Hepatocyte (in vitro differentiated cells): ENCODE measurements at regions not wholly inside any gene's neighbourhood (a gene's known extent, or its start where the extent isn't known, plus 50 kb on each side); places are given as distances from the start of the nearest gene placed in this dataset.

Experiments used
- DNase-seq: peaks from one replicate; pipeline ENCODE4 v3.0.0-alpha.2; 2016; ENCODE audit warnings: low spot score
- H2AFZ ChIP-seq: fragments of 200-600 bp; sonication (generic); 2 replicates; pipeline ENCODE4 v1.6.0; 2016; ENCODE audit warnings: antibody characterized with exemption, mild to moderate bottlenecking
- H3K27ac ChIP-seq: fragments of 200-600 bp; sonication (generic); 2 replicates; pipeline ENCODE4 v1.5.1; 2016; ENCODE audit warnings: mild to moderate bottlenecking
- H3K27me3 ChIP-seq: fragments of 200-600 bp; sonication (generic); 2 replicates; pipeline ENCODE4 v1.6.1; 2016
- H3K36me3 ChIP-seq: fragments of 200-600 bp; sonication (generic); replicated peaks from 2 replicates; pipeline ENCODE4 v1.5.1; 2016; ENCODE audit warnings: low read depth; ENCODE audit not compliant: insufficient read depth
- H3K4me1 ChIP-seq: fragments of 200-600 bp; sonication (generic); 2 replicates; pipeline ENCODE4 v1.5.1; 2016; ENCODE audit warnings: mild to moderate bottlenecking, moderate library complexity; ENCODE audit not compliant: insufficient read depth
- H3K4me2 ChIP-seq: fragments of 200-600 bp; sonication (generic); 2 replicates; pipeline ENCODE4 v1.6.0; 2016
- H3K4me3 ChIP-seq: fragments of 200-600 bp; sonication (generic); 2 replicates; pipeline ENCODE4 v1.5.1; 2016; ENCODE audit warnings: mild to moderate bottlenecking
- H3K79me2 ChIP-seq: fragments of 200-600 bp; sonication (generic); 2 replicates; pipeline ENCODE4 v1.6.0; 2017; ENCODE audit warnings: mild to moderate bottlenecking
- H3K9me2 ChIP-seq: fragments of 200-600 bp; sonication (generic); replicated peaks from 2 replicates; pipeline ENCODE4 v1.6.0; 2017; ENCODE audit warnings: mild to moderate bottlenecking; ENCODE audit not compliant: insufficient read depth
- H3K9me3 ChIP-seq: fragments of 200-600 bp; sonication (generic); 2 replicates; pipeline ENCODE4 v1.5.1; 2016; ENCODE audit warnings: low read depth, mild to moderate bottlenecking
- H4K20me1 ChIP-seq: fragments of 200-600 bp; sonication (generic); 2 replicates; pipeline ENCODE4 v1.6.0; 2016; ENCODE audit warnings: mild to moderate bottlenecking; ENCODE audit not compliant: insufficient read depth, poor library complexity, severe bottlenecking
- EZH2 ChIP-seq: fragments of 200-600 bp; sonication (generic); IDR thresholded peaks from 2 replicates; pipeline ENCODE4 v1.6.1; 2016; ENCODE audit warnings: antibody characterized with exemption, mild to moderate bottlenecking, borderline replicate concordance
- EZH2phosphoT487 ChIP-seq: fragments of 200-600 bp; sonication (generic); IDR thresholded peaks from one replicate; pipeline ENCODE4 v1.6.1; 2018; ENCODE audit warnings: antibody characterized with exemption, mild to moderate bottlenecking, low read depth, moderate library complexity; ENCODE audit not compliant: unreplicated experiment, severe bottlenecking
- WGBS: methylation state at CpG from one replicate; pipeline ENCODE4 v1.1.6; 2016; ENCODE audit warnings: low lambda C conversion rate; ENCODE audit errors: missing lambda C conversion rate; 5-methylcytosine and 5-hydroxymethylcytosine counted together
- TF ChIP-seq, protein P1 (sequence below): fragments of 200-600 bp; sonication (generic); IDR thresholded peaks from 2 replicates; pipeline ENCODE4 v1.5.1; 2016; ENCODE audit warnings: antibody characterized with exemption, mild to moderate bottlenecking; ENCODE audit not compliant: poor library complexity

DNA sequence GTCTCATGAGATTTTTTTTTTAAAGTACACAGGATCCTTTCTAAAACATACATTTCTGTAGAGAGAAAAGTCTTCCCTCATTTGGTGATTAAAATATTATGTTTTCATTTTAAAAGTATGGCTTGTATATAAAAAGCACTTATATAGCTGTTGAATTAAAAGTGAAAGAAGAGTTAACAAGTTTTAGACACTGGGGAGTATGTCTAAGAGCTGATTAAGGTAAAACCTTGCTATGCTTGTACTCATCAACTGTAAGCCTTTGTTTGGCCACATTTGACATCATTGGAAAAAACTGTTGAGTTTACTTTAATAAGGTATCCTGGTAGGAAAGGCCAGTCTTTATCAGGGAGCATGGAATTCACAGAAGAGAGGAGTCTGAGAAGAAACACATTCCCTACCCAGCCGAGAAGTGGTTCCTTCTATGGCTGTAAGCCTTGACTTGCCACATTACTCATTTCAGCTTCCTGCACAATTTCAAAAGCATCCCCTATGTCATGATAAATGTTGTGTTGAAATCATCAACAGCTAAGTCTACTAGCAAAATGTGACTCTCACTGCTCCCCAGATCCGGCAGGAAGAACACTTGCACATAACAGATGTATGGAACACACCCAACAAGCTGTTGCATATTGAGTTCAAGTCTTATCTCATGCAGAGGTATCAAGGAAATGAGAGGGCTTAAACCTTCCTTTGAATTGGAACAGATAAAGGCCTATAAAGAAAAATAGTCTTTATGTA lies 171.8 kb upstream of the CDK1 start:
- Histone ChIP-seq H3K36me3 (no peaks in the 10 kb centered on the region), H3K4me1 (no peaks in the 10 kb centered on the region), H3K4me2 (no peak overlapping the region), H3K9me2 (no peaks in the 10 kb centered on the region), H2AFZ (no peak overlapping the region), H3K79me2 (no peaks in the 10 kb centered on the region), H3K4me3 (no peak overlapping the region), H3K27me3 (no peaks in the 10 kb centered on the region), H4K20me1 (no peaks in the 10 kb centered on the region), H3K27ac (peak overlapping the region; percentile 9), H3K9me3 (no peaks in the 10 kb centered on the region)
- DNase-seq: peak; percentile 16
- 68% methylated on average over 2 of the region's 2 CpGs for WGBS
- TF ChIP-seq EZH2: no peak
- TF ChIP-seq, protein P1, sequence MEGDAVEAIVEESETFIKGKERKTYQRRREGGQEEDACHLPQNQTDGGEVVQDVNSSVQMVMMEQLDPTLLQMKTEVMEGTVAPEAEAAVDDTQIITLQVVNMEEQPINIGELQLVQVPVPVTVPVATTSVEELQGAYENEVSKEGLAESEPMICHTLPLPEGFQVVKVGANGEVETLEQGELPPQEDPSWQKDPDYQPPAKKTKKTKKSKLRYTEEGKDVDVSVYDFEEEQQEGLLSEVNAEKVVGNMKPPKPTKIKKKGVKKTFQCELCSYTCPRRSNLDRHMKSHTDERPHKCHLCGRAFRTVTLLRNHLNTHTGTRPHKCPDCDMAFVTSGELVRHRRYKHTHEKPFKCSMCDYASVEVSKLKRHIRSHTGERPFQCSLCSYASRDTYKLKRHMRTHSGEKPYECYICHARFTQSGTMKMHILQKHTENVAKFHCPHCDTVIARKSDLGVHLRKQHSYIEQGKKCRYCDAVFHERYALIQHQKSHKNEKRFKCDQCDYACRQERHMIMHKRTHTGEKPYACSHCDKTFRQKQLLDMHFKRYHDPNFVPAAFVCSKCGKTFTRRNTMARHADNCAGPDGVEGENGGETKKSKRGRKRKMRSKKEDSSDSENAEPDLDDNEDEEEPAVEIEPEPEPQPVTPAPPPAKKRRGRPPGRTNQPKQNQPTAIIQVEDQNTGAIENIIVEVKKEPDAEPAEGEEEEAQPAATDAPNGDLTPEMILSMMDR: no peak
- TF ChIP-seq EZH2phosphoT487: no peak

DNA sequence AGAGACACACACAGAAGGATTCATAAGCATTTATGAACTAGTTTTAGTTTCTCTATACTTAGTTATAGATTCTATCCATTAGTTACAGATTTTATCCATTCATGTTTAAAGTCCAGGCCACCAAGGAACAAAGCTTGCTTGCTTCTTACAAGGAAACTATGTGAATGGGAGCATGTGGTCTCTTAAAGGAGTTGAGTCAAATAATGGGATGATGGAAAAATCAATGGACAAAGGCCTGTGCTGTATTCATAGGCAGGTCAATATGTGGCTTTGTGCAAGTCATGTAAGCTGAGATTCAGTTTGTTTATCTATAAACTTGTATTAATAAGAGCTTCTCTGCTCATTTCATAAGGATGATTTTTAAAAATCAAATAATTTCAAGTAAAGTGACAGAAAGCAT lies 172.8 kb upstream of the CDK1 start:
- no peaks in the 10 kb centered on the region for H3K9me2 ChIP-seq
- H2AFZ ChIP-seq: no peak overlapping the region
- TF ChIP-seq EZH2 (no peak), EZH2phosphoT487 (no peak)
- TF ChIP-seq, protein P1: no peak
- no peaks in the 10 kb centered on the region for H3K4me1 ChIP-seq
- DNase-seq: no peak
- no peaks in the 10 kb centered on the region for H3K9me3 ChIP-seq
- H3K36me3 ChIP-seq: no peaks in the 10 kb centered on the region
- H3K4me3 ChIP-seq: no peak overlapping the region
- no peaks in the 10 kb centered on the region for H3K79me2 ChIP-seq
- no peak overlapping the region for H3K4me2 ChIP-seq
- no peak overlapping the region for H3K27ac ChIP-seq
- no peaks in the 10 kb centered on the region for H4K20me1 ChIP-seq
- H3K27me3 ChIP-seq: no peaks in the 10 kb centered on the region

DNA sequence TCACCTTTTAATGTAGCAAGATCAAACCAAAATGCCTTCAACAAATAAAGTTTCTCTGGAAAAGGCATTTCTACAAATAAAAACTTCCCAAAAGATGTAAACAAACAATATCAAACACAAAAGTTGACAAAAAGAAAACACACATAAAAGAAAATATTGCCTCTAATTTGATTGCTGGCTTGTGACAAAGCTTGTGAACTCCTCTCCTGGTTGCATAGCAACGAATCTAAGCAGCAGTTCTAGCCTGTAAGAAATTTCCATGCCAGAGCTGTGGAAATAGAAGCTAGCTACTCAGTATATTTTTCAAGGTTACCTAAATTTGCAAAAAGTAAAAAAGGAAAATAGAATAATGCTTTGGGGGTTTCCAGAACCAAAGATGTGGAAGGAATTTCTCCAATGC lies 173.9 kb upstream of the CDK1 start:
- Histone ChIP-seq H3K79me2 (no peaks in the 10 kb centered on the region), H3K27ac (no peak overlapping the region), H3K4me3 (no peak overlapping the region), H3K9me3 (no peaks in the 10 kb centered on the region), H3K9me2 (no peaks in the 10 kb centered on the region), H4K20me1 (no peaks in the 10 kb centered on the region), H2AFZ (no peak overlapping the region), H3K27me3 (no peaks in the 10 kb centered on the region), H3K4me1 (no peaks in the 10 kb centered on the region), H3K4me2 (no peak overlapping the region), H3K36me3 (no peaks in the 10 kb centered on the region)
- no peak for DNase-seq
- TF ChIP-seq, protein P1: no peak
- TF ChIP-seq EZH2 (no peak), EZH2phosphoT487 (no peak)
- 79% methylated on average over 1 of the region's 1 CpG for WGBS
